Keratinocyte (primary cell): ENCODE measurements at regions not wholly inside any gene's neighbourhood (a gene's known extent, or its start where the extent isn't known, plus 50 kb on each side); places are given as distances from the start of the nearest gene placed in this dataset.

ENCODE experiments used
- DNase-seq: peaks from one replicate; pipeline ENCODE4 v3.0.0-alpha.2; 2011; ENCODE audit warnings: low read depth, missing footprints, low spot score
- FAIRE-seq: peaks from 2 replicates; lab custom pipeline; 2011; peaks lifted over from hg19 to GRCh38; lab: Jason Lieb, UNC
- H2AFZ ChIP-seq: 2 replicates; pipeline ENCODE4 v1.6.0; 2012; ENCODE audit warnings: low read length, control low read depth, inconsistent platforms; ENCODE audit not compliant: control insufficient read depth
- H3K27ac ChIP-seq: 2 replicates; pipeline ENCODE4 v1.5.1; 2011; ENCODE audit warnings: low read length; ENCODE audit not compliant: control insufficient read depth, insufficient read depth
- H3K27me3 ChIP-seq: 3 replicates; pipeline ENCODE4 v1.6.0; 2011; ENCODE audit warnings: low read length; ENCODE audit not compliant: control insufficient read depth, insufficient read depth; ENCODE audit errors: extremely low read depth
- H3K36me3 ChIP-seq, 2 experiments: 2 replicates in 1 of 2; 3 replicates in 1 of 2; pipeline ENCODE4 v1.5.1; 2011; ENCODE audit warnings: low read length in 2 of 2, mild to moderate bottlenecking in 1 of 2; ENCODE audit not compliant: control insufficient read depth in 2 of 2, insufficient read depth in 2 of 2; ENCODE audit errors: extremely low read depth in 1 of 2
- H3K4me1 ChIP-seq: 3 replicates; pipeline ENCODE4 v1.5.1; 2011; ENCODE audit warnings: low read length; ENCODE audit not compliant: control insufficient read depth, insufficient read depth; ENCODE audit errors: extremely low read depth
- H3K4me2 ChIP-seq: 3 replicates; pipeline ENCODE4 v1.6.0; 2011; ENCODE audit warnings: low read depth, low read length; ENCODE audit not compliant: control insufficient read depth, insufficient read depth; ENCODE audit errors: extremely low read depth
- H3K4me3 ChIP-seq, 3 experiments: fragments of 200-600 bp in 1 of 3; sonication (generic) in 1 of 3; 2 replicates in 2 of 3; 3 replicates in 1 of 3; pipeline ENCODE4 v1.5.1; 2011 to 2016; ENCODE audit warnings: low read length in 3 of 3, mild to moderate bottlenecking in 3 of 3, control low read depth in 2 of 3, inconsistent platforms in 1 of 3, low read depth in 1 of 3, mixed read lengths in 1 of 3, mixed run types in 1 of 3, moderate library complexity in 1 of 3; ENCODE audit not compliant: control insufficient read depth in 2 of 3, insufficient read depth in 2 of 3; ENCODE audit errors: extremely low read depth in 1 of 3
- H3K79me2 ChIP-seq: 2 replicates; pipeline ENCODE4 v1.6.0; 2012; ENCODE audit warnings: low read length; ENCODE audit not compliant: control insufficient read depth, insufficient read depth
- H3K9ac ChIP-seq: 3 replicates; pipeline ENCODE4 v1.6.0; 2011; ENCODE audit warnings: low read length; ENCODE audit not compliant: control insufficient read depth, insufficient read depth; ENCODE audit errors: extremely low read depth
- H3K9me1 ChIP-seq: 3 replicates; pipeline ENCODE4 v1.6.0; 2011; ENCODE audit warnings: low read length; ENCODE audit not compliant: control insufficient read depth, insufficient read depth; ENCODE audit errors: extremely low read depth
- H3K9me3 ChIP-seq: 2 replicates; pipeline ENCODE4 v1.5.1; 2012; ENCODE audit warnings: low read depth, low read length; ENCODE audit not compliant: control insufficient read depth
- H4K20me1 ChIP-seq: 3 replicates; pipeline ENCODE4 v1.6.0; 2011; ENCODE audit warnings: low read length; ENCODE audit not compliant: control insufficient read depth, insufficient read depth; ENCODE audit errors: extremely low read depth
- EZH2 ChIP-seq: IDR thresholded peaks from one replicate; pipeline ENCODE4 v1.6.1; 2012; ENCODE audit warnings: inconsistent platforms, mild to moderate bottlenecking, low read length, moderate library complexity
- dilution Hi-C: fragments of 300-500 bp; cut with MboI; formaldehyde crosslinking; loops from one replicate; pipeline ENCODE4 v1.7.0; 2020; ENCODE audit warnings: low sequenced_read_pairs; ENCODE audit not compliant: extremely low pct_ligation_motif_present
- TF ChIP-seq, protein P1 (sequence below), 3 experiments: IDR thresholded peaks in 1 of 3; conservative IDR thresholded peaks in 1 of 3; optimal IDR thresholded peaks in 1 of 3; 2 replicates in 2 of 3; 3 replicates in 1 of 3; pipeline versions ENCODE3 to v1.5.1; 2011; ENCODE audit warnings: low read length in 3 of 3, mild to moderate bottlenecking in 3 of 3, moderate library complexity in 2 of 3, control low read depth in 1 of 3, inconsistent platforms in 1 of 3; ENCODE audit not compliant: insufficient read depth in 2 of 3; ENCODE audit errors: extremely low read depth in 1 of 3

DNA sequence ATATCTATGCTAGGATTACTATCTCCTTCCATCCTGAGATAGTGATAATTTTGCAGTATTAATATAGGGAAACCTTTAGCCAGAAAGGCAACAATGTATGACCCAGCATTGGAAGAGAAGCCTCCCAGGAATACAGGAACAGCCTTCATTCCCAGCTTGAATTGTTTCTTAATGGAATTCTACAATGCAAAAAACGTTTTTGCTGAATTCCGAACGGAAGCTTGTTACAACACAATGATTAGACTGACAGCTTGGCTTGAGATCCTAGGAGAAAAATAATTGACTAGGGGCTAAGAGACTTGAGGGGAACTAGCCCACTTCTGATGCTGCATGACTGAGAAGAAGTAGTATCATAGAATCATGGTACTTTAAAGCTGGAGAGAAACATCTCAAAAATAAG is 140.2 kb downstream of the RSL24D1 start:
- TF ChIP-seq, protein P1, sequence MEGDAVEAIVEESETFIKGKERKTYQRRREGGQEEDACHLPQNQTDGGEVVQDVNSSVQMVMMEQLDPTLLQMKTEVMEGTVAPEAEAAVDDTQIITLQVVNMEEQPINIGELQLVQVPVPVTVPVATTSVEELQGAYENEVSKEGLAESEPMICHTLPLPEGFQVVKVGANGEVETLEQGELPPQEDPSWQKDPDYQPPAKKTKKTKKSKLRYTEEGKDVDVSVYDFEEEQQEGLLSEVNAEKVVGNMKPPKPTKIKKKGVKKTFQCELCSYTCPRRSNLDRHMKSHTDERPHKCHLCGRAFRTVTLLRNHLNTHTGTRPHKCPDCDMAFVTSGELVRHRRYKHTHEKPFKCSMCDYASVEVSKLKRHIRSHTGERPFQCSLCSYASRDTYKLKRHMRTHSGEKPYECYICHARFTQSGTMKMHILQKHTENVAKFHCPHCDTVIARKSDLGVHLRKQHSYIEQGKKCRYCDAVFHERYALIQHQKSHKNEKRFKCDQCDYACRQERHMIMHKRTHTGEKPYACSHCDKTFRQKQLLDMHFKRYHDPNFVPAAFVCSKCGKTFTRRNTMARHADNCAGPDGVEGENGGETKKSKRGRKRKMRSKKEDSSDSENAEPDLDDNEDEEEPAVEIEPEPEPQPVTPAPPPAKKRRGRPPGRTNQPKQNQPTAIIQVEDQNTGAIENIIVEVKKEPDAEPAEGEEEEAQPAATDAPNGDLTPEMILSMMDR (optimal IDR thresholded peaks at IDR 0.05 in 1 of 3, IDR thresholded peaks at IDR 0.05 in 1 of 3, conservative IDR thresholded peaks at IDR 0.05 in 1 of 3; ENCODE audit: extremely low read depth in 1 of 3, insufficient read depth in 2 of 3, low read length in 3 of 3), result no peak
- no peak for TF ChIP-seq EZH2
- H3K9me3 ChIP-seq, result no peaks in the 10 kb centered on the region
- FAIRE-seq (no peak), DNase-seq (no peak)
- no peak overlapping the region for H2AFZ ChIP-seq
- no peak overlapping the region for H3K4me3 ChIP-seq
- no peaks in the 10 kb centered on the region for H3K9me1 ChIP-seq
- H3K4me1 ChIP-seq, result no peaks in the 10 kb centered on the region
- H3K27me3 ChIP-seq, result no peaks in the 10 kb centered on the region
- H3K79me2 ChIP-seq, result no peaks in the 10 kb centered on the region
- H3K9ac ChIP-seq, result no peak overlapping the region
- no peak overlapping the region for H3K27ac ChIP-seq
- no peak overlapping the region for H3K4me2 ChIP-seq
- H4K20me1 ChIP-seq, result no peaks in the 10 kb centered on the region
- dilution Hi-C loops, result no loop called here
- H3K36me3 ChIP-seq, result no peaks in the 10 kb centered on the region

GRCh38 chr15:55044162-55044561 is 152.6 kb downstream of the RSL24D1 start:
- Histone ChIP-seq H3K27me3 (no peaks in the 10 kb centered on the region), H3K36me3 (no peaks in the 10 kb centered on the region), H4K20me1 (no peaks in the 10 kb centered on the region), H3K9me3 (no peaks in the 10 kb centered on the region), H3K4me3 (no peak overlapping the region), H3K4me1 (no peaks in the 10 kb centered on the region), H3K27ac (no peak overlapping the region), H3K9ac (no peak overlapping the region), H3K79me2 (no peaks in the 10 kb centered on the region), H2AFZ (no peak overlapping the region), H3K9me1 (no peaks in the 10 kb centered on the region), H3K4me2 (no peak overlapping the region)
- DNase-seq (no peak), FAIRE-seq (no peak)
- TF ChIP-seq EZH2, result no peak
- TF ChIP-seq, protein P1 (optimal IDR thresholded peaks at IDR 0.05 in 1 of 3, IDR thresholded peaks at IDR 0.05 in 1 of 3, conservative IDR thresholded peaks at IDR 0.05 in 1 of 3; ENCODE audit: extremely low read depth in 1 of 3, insufficient read depth in 2 of 3, low read length in 3 of 3), result no peak
- dilution Hi-C loops, result no loop called here
